ENCODE measurements at regions not wholly inside any gene's neighbourhood (a gene's known extent, or its start where the extent isn't known, plus 50 kb on each side); places are given as distances from the start of the nearest gene placed in this dataset.
"Not testable (repeated sequence)": the region's sequence is repeated elsewhere in the genome, so short reads cannot be mapped to it uniquely, and the experiment has no call there.

DNA sequence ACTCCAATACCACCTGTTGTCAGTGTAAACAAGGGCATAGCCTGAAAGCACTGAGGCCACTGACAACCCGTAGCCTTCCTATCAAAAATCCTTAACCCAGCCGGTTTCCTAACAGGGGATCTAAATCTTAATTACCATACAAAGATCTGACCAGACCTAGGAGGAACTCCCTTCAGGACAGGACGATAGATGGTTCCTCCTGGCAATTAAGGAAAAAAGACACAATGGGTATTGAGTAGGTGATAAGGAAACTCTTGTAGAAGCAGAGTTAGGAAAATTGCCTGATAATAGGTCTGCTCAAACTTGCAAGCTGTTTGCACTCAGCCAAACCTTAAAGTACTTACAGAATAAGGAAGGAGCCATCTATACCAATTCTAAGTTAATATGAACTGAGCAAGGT is 1517.3 kb upstream of the RAG2 start:
- not testable (repeated sequence) for TF ChIP-seq POLR2AphosphoS5 (IDR thresholded peaks at IDR 0.05; ENCODE audit: low read depth, low read length); POLR2A (IDR thresholded peaks at IDR 0.05; ENCODE audit: low read depth, low read length); TAF1 (IDR thresholded peaks at IDR 0.05; ENCODE audit: borderline replicate concordance, low read depth, low read length)
